ENCODE measurements at regions not wholly inside any gene's neighbourhood (a gene's known extent, or its start where the extent isn't known, plus 50 kb on each side); places are given as distances from the start of the nearest gene placed in this dataset.

DNA sequence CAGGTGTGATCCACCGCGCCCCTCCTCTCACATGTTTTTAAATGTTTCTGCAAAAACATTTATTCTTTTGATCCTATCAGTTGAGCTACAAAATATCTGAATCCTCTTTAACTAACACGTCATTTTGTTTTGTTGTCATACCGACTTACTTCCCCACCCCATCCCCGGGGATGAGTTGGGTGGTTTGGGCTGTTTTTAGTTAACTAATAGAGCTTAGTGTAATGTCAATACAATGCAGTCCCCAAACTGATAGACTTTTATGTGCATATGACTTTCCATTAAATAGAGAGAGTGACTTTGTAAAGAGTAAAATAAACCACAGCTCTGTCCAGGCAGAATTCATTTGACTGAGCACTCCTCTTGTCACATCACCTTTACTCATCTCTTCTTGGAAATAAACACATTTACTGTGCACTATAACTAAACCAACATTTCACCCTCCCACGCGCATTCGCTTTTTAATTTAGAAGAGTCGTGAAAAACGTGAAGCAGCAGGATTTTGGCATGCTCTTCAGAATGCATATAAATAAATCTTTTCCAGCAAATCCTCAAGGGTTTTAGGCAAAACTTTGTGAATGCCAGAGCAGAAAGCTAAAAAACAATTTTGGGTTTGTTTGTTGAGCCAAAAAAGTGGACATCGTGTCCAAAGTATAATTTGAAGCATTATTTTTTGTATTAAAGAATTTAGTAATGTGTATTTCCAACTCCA lies 187.4 kb upstream of the MGMT start:
- DNase-seq: no peak

DNA sequence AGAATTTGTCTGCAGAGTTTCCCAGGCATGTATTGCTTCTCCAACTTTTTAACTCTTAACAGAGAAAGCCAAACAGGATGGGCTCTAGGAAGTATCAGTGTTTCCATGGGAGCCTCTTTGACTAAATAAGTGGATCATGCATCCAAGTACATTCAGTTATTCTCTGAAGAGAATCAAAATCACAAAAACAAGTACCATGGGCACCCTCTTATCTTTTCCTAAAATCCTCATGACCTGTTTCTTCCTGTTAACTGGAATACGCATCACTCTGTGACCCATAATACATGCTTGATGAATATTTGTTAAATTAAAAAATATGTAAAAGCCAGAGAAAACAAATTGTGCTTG lies 186.9 kb upstream of the MGMT start:
- no peak for DNase-seq

DNA sequence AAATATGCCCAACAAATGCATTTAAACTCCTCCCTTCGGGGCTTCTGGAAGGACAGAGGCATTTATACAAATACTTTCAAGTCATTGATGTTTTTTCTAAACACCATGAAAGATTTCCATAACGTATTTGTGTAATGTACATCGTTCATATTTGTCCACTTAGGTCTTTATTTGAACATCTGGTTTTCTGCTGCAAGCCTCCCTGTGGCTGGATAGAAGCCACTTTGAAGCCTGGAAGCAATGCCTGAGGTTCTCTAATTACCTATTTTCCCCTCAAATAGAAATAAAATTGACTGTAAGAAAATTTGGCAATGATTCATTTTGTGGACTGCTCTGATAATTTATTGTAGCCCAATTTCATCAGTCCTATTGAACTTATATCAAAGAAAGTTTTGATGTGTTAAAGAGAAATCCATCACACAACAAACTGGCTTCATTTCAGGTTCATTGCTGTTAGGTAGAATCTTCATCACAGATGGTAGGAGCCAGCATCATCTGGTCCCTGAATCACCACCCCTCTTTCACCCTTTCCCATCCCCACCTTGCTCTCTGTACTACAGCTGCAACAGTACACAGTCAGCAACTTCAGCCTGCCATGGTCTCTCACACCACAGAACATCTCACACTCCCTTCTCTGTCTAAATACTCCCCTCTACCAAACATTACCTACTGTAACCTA lies 186.0 kb upstream of the MGMT start:
- no peak for DNase-seq

DNA sequence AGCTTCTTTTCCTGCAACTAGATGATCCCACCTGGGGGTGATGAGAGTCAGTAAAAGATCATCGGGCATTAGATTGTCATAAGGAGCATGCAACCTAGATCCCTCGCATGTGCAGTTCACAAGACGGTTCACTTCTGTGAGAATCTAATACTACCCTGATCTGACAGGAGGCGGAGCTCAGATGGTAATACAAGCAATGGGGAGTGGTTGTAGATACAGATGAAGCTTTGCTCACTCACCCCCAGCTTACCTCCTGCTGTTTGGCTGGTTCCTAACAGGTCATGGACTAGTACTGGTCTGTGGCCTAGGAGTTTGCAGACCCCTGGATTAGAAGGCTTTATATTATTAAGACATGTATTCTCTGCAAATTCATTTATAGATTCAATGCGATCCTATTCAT lies 181.6 kb upstream of the MGMT start:
- DNase-seq: no peak

DNA sequence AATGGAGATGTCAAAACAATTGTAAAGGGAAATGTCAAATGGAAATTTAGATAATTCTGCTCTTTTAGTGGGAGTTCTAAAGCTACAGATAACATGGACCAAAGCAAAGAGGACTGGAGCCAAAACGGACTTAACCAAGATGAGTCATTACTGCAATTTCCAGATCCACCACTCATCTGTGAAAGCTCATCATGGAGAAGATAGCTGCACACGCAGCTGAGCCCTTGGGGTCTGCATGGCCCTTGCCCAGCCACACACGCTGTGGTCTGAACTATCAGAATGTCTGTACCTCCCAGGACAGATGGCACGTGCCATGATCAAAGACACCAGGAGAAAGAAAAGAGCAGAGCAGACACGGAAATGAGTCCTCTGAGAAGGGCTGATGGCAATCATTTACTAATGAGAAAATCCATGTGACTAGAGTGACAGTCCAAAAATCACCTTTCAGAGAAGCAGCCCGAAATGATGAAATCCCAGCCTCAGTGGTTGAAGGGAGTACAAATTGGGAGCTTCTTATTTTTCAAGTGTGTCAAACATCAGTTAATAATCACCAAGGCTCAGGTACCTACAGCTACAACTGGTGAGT lies 177.9 kb upstream of the MGMT start:
- no peak for DNase-seq

DNA sequence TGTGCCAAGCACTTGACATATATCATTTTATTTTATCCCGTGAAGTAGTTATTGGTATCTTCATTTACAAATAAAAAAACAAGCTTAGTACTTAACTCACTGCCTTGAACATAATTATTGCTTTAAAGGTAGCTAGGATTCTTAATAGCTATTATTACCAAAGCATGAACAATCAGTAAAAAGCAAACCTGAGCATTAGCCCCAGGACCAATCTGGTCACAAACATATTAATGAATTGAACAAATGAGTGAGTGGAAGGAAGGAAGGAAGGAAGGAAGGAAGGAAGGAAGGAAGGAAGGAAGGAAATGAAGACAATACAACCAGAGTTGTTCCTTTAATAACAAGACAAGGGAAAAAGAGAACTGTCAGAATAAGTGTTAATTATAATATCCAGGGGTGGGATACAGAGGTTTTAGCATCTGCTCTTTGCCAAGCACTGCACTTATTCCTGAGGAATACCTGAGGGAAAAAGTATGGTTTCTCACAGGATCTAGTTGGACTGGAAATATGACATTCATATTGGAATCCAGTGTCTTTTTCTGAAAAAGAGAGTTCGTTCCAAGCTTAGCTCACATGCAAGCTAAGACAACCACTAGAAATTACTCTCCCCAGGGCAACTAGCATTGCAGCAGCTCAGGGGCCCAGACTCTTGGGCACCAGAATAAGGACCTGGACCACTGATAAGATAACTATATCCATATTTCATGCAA lies 172.9 kb upstream of the MGMT start:
- no peak for DNase-seq

DNA sequence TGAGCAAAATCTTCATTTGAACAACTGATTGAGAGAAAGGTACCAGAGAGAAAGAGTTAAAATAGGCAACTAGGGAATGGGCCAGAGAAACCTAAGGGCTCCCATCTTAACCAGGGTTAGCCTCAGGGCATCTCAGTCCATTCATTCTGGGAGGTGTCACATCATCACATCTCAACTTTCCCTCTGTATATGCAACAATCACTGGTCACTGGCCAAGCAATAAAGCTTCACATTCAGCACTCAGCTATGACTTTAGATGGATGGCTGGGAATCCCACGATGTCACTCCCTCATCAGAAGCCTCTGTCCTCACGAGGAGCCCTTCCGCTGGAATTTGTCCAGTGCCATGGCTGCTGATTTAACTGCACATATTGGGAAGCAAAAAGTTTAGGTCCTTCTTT lies 172.1 kb upstream of the MGMT start:
- no peak for DNase-seq

DNA sequence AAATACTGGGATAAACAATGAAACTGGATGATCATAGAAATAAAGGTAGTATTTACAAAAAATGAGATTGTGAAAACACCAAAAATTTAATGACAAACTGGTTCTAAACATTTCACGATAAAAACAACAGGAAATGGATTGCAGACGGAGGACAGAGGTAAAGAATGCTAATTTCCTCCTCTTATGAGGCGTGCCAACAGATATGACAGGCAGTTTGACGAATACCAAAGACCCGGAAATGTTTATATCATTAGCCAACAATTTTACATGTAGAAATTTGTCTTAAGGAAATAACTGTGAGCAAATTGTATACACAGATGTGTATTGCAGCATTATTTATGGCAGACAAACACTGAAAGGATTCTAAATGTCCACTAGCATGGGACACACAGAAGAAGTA lies 162.0 kb upstream of the MGMT start:
- no peak for DNase-seq

DNA sequence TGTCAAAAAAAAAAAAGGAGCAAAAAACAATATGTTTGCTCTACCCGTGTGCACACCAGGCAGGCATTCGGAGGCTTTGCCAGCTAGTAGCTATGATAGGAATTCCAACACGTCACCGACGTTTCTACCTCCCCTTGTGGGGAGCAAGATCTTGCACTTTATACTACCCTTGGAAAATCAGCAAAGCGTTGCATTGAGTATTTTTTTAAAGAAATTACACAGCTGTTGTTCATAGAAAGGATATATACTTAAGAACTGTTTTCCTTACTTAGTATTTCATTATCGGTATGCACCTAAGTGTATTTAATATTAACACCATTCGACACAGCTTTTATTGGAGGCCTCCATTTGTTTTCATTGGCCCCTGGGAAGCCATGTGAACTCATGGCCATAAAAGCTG lies 159.9 kb upstream of the MGMT start:
- DNase-seq: no peak

DNA sequence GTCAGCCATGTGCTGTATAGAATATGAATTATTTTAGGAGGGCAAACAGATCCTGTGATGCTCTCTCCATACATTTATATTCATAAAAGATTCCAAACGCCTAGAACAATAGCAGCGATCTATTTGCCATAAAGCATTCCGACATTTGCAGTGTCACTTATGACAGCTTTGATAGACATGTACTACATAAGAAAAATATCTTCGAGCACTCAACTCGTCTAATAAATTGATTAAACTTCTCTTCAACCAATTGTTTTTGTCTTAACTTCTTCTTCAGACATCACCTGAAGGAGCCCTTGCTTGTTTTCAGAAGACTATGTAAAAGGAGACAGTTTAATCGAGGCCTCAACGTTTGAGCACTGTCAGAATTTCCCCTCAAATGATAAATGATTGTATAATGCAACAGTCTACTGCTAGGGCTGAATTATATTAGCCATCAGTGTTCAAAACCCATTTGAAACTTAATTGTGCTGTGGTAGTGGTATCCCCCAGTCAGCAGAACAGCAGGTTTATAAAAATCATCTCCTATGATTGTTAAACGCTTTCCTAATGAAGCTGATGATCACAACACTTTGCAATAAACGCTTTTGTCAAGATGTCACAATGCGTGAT lies 158.0 kb upstream of the MGMT start:
- DNase-seq: no peak

DNA sequence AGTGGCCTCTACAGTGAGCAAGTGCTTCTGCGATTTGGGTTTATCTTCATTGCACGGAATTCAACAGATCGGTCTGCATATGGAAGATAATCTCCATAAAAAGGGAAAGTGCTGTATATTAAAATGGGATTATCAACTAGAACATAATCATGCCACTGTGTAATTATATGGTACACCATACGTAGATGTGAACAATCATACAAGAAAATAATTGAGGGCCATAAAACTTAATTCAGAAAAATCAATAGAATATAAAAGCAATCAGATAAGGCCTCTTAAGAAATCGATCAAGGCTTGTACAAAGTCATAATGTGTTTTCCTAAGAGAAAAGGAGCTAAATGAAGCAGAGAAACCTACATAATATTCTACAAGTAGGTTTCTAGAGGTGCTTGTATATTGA lies 157.5 kb upstream of the MGMT start:
- DNase-seq: no peak

DNA sequence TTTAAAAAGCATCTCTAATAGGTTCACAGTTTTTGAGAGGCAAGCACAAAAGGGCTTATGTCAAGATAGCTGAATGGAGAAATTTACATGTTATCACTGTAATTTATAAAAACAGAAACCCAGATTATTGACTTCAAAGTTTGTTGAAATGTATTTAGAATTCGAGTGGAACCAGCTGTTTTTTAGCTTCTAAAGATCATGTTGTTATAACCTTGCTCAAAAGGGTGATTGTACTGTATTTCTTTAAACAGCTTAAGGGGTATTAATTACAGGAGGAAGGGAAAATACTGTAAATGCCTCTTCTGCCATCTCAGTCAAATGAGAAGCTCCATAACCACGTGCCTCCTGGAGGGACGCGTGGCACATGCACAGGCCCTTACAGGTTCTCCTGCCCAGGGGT lies 156.2 kb upstream of the MGMT start:
- no peak for DNase-seq

DNA sequence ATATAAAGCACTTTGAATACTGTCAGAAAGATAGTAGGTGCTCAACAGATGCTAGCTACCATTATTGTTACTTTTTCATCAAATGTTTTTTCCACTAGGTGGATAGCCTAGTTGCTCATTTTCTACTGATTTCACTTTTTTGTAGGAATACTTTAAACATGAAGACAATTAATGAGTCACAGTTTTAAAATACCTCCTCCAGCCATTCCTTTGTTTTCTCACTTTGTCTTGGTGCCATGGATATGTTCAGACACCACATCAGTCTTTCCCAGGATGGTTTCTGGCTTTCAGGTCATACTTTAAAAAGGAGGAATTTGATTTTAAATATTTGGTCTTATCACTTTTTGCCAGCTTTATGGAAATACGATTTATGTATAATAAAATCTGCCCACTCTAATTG lies 147.1 kb upstream of the MGMT start:
- no peak for DNase-seq

DNA sequence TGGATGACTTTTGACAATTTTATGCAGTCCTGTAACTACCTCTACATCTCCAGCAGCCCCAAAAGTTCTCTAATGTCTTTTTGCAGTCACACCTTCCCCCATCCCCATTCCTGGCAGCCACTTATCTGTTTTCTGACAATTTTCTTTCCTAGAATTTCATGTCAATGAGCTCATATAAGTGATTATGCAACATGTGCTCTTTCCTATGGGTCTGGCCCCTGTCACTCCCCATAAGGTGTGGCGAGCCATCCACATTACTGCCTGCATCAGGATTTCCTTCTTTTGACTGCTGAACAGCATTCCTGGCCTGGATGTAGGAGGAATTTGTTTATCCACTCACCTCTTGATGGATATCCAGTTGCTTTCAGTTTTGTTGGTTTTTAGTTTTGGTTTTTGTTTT lies 146.7 kb upstream of the MGMT start:
- no peak for DNase-seq

DNA sequence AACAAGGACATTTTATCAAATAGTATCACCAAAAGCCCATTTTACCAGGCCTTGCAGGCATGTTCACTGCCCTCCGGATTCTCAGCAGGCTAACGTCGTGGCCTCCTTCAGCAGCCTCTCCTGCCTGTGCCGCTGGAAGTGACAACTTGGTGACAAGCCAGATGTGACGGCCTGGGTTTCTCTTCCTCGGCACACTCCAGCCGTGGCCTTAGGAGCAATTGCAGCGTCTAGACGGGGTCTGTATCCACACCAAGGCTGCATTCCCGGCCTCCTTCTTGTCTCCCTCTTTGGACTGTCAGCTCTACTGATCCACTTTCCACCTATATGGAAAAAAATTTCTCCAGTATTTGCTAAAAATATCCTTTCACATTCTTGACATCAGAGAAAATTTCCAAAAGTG lies 145.3 kb upstream of the MGMT start:
- DNase-seq: no peak

DNA sequence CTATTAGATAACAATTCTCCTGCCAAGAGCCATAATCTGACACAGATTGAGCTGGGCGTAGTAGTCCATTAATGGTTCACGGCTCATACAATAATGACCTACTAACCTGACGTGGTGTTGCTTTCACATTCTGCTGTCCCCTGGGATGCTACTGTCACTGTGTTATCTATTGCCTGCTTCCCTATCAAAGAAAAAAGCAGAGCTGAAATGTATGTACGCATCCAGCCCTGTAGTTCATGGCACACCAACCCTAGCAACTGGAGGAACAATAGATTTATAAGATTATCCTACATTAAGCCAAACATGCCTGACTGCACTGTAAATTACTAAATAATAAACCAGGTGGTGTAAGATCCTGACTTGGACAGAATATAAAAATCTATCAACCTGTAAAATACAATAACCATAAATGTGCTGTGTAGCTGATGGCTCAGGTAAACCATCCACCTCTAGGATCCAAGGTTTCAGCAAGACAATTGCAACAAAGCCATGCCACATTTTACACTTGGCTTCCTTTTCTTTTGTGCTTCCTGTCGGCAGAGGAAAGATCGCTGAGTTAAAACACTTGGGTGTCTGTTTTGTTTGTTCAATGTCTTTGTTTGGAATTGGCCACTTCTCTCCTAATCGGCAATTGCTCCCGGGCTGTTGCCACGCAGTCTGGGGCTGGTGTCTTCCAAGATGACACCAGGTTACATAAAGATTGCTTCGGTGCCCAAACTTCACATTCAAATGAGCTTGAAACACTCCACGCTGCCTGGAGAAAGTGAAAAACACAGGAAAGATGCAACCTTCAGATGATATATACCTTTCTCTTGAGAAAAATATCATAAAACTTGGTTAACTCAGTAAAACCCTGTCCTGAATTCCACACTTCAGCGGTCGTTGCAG lies 143.9 kb upstream of the MGMT start:
- no peak for DNase-seq

DNA sequence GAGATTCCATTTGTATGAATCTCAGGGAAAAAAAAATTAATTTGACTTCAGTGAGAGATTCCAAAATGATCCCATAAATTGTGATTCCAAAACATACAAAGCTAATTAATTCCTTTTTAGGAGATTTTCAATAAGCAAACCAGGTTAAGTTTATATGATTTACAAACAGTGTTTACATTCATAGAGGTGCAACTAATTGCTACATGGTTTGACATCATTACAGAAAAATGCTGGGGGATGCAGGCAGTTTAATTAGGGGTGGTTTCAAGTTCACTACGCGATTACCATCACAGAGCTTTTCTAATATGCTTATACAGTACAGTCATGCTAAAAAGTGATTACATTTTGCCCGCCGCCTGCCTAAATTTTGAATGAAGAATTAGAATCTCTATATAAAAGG lies 143.2 kb upstream of the MGMT start:
- DNase-seq: no peak

DNA sequence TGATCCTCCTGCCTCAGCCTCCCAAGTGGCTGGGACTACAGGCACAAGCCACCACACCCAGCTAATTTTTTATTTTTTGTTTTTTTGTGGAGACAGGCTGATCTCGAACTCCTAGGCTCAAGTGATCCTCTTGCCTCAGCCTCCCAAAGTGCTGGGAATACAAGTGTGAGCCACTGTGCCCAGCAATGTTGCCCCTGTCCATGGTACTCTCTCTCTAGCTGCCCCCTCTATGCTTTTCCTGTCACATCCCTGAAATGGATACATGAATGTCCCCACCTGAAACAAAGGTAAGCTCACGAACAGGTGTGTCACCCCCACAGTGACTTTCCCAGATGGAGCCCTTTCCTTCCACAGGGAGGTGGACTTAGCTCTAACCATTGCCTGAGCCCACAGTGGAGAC lies 141.1 kb upstream of the MGMT start:
- DNase-seq: no peak

DNA sequence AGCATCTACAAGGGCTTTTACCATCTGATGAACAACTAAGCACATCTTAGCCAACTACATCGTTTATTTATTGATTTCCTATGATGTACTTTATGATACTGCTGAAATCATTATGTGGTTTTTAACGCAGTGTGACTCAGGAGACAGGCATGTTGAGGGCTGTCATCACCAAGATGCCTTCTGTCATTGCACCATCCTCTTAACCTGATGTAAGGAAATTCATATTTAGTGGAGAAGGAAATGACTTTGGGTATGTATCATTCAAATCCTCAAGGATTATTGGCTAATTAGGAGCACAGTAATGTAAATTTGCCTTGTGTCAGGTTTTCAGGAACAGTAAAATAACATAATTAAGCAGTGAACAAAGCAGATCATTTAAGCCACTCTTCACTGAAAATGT lies 138.5 kb upstream of the MGMT start:
- no peak for DNase-seq

DNA sequence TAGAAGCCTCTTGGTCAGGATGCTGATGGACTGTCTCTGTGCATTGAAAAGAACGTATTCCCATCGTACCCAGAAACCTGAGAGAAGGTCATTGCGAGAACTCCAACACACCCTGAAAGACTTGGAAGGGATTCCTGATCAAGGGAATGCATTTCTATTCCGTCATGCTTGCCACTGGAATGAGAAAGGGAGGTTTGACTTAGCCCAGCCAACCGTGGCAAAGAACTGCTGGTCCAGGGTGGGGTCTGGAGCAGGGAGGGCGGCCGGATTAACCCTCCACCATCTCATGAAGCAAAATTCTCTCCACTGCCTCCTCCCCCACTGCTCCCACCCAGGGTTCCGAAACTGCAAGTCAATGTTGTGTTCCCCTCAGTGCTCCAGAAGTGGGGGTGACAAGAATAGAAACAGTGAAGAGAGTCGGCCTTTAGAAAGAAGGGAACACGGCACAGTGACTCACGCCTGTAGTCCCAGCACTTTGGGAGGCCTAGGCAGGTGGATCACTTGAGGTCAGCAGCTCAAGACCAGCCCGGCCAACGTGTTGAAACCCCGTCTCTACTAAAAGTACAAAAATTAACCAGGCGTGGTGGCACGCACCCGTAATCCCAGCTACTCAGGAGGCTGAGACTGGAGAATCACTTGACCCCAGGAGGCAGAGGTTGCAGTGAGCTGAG lies 137.5 kb upstream of the MGMT start:
- DNase-seq: no peak

DNA sequence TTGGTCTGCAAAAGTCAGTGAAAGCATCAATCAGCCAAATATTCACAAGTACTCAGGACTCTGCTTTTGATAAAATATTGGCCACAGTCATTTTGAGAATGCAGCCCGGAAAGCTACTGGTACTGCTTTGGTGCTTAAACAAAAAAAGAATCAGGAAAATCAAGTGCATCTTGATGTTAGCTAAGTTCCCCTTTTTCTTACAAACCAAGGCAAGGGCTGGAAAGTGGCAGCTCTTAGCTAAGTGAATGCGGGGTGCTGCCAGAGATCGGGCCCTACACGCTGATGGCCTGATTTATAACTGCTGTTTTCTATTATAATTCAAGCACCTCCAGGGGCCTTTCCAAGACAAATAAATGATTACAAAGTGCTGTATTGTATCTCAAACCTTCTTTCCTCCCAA lies 136.8 kb upstream of the MGMT start:
- no peak for DNase-seq

DNA sequence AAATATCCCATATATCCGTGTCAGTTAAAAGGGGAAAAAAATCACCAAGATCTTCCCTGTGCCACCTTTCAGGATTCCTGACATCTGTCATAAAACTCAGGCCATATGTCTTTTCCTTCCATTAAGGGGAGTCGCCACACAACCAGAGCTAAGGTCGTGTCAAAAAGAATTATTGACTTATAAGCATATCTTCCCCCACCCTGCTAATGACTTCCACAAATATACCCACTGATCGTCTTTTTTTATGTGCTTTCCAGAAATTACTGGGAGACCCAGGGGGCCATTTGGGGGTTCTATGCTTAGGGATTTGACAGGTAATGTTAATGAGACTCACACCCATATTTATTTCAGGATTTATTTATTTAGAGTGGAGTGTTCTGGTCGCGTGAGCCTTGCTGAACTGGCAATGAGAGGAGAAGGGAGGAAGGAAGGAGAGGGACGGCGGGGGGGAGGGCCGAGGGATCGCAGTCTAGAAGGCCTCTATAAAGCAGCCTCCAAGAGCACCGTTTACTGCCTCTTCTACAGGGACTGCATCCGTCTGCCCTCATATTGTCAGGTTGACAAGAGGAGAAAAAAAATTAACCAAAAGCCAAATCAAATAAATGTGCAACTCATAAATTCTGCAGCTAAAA lies 135.7 kb upstream of the MGMT start:
- DNase-seq: no peak
